SH-SY5Y (cell line): ENCODE measurements at regions not wholly inside any gene's neighbourhood (a gene's known extent, or its start where the extent isn't known, plus 50 kb on each side); places are given as distances from the start of the nearest gene placed in this dataset.

ENCODE experiments used
- GATA2 ChIP-seq: IDR thresholded peaks from 2 replicates; pipeline ENCODE4 v1.6.1; 2011; ENCODE audit warnings: mild to moderate bottlenecking, low read depth, low read length
- GATA3 ChIP-seq: IDR thresholded peaks from 2 replicates; pipeline ENCODE4 v1.6.1; 2011; ENCODE audit warnings: low read depth, mild to moderate bottlenecking, low read length, moderate library complexity

DNA sequence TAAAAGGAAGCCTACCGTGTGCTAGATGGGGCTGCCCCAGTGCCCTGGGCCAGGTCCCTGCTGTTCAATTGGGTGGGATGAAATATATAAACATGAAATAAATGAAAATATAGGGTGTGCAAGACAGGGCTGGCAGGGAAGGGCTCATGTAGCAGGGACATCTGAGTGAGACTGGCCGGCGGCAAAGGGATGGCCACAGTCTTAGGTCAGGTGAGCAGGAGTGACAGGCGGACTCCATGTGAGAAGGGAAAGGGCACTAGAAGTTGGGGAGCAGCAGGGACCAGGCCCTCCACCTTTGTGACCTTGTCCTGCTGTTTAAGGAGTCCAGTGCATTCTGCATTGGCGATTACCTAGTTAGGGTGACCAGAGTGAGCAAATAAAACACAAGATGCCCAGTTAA, 207.6 kb upstream of the ZNF32 start:
- TF ChIP-seq GATA3 (no peak), GATA2 (no peak)
